Osteocyte (in vitro differentiated cells): ENCODE measurements at regions not wholly inside any gene's neighbourhood (a gene's known extent, or its start where the extent isn't known, plus 50 kb on each side); places are given as distances from the start of the nearest gene placed in this dataset.
"Not testable (repeated sequence)": the region's sequence is repeated elsewhere in the genome, so short reads cannot be mapped to it uniquely, and the experiment has no call there.

Experiments used
- DNase-seq: peaks from one replicate; pipeline ENCODE4 v3.0.0; 2021; ENCODE audit warnings: mixed read lengths; ENCODE audit not compliant: unreplicated experiment; ENCODE audit errors: extremely low spot score
- H3K27ac Mint-ChIP-seq: one replicate; pipeline ENCODE4 v1.8.0; 2021; ENCODE audit warnings: mild to moderate bottlenecking, mixed read lengths; ENCODE audit not compliant: unreplicated experiment
- H3K27me3 Mint-ChIP-seq: one replicate; pipeline ENCODE4 v1.8.0; 2021; ENCODE audit warnings: mixed read lengths; ENCODE audit not compliant: unreplicated experiment
- H3K36me3 Mint-ChIP-seq: one replicate; pipeline ENCODE4 v1.8.0; 2021; ENCODE audit warnings: mixed read lengths; ENCODE audit not compliant: unreplicated experiment
- H3K4me1 Mint-ChIP-seq: one replicate; pipeline ENCODE4 v1.8.0; 2021; ENCODE audit warnings: mixed read lengths; ENCODE audit not compliant: unreplicated experiment
- H3K4me3 Mint-ChIP-seq: one replicate; pipeline ENCODE4 v1.8.0; 2021; ENCODE audit warnings: mild to moderate bottlenecking, moderate library complexity, mixed read lengths; ENCODE audit not compliant: unreplicated experiment
- H3K9me3 Mint-ChIP-seq: one replicate; pipeline ENCODE4 v1.8.0; 2021; ENCODE audit warnings: mixed read lengths; ENCODE audit not compliant: unreplicated experiment
- TF ChIP-seq, protein P1 (sequence below): fragments of 200-600 bp; sonication (generic); IDR thresholded peaks from 2 replicates; pipeline ENCODE4 v1.5.0; 2021; ENCODE audit warnings: antibody characterized with exemption, mild to moderate bottlenecking, moderate library complexity

- H3K9me3 Mint-ChIP-seq: peaks cover 9% of the 10 kb centered on the region
Observed at GRCh38 chr15:26126819-26127387, 263.8 kb upstream of the ATP10A start.

GRCh38 chr15:26126070-26126469 is 262.9 kb upstream of the ATP10A start:
- no peak overlapping the region for H3K27ac Mint-ChIP-seq
- H3K27me3 Mint-ChIP-seq: peaks cover 6% of the 10 kb centered on the region
- H3K36me3 Mint-ChIP-seq: no peaks in the 10 kb centered on the region
- DNase-seq: no peak
- peaks cover 9% of the 10 kb centered on the region for H3K9me3 Mint-ChIP-seq
- TF ChIP-seq, protein P1, sequence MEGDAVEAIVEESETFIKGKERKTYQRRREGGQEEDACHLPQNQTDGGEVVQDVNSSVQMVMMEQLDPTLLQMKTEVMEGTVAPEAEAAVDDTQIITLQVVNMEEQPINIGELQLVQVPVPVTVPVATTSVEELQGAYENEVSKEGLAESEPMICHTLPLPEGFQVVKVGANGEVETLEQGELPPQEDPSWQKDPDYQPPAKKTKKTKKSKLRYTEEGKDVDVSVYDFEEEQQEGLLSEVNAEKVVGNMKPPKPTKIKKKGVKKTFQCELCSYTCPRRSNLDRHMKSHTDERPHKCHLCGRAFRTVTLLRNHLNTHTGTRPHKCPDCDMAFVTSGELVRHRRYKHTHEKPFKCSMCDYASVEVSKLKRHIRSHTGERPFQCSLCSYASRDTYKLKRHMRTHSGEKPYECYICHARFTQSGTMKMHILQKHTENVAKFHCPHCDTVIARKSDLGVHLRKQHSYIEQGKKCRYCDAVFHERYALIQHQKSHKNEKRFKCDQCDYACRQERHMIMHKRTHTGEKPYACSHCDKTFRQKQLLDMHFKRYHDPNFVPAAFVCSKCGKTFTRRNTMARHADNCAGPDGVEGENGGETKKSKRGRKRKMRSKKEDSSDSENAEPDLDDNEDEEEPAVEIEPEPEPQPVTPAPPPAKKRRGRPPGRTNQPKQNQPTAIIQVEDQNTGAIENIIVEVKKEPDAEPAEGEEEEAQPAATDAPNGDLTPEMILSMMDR: no peak
- no peak overlapping the region for H3K4me3 Mint-ChIP-seq
- H3K4me1 Mint-ChIP-seq: no peaks in the 10 kb centered on the region

More at GRCh38 chr15:26126819-26127387, 263.8 kb upstream of the ATP10A start:
- Mint-ChIP-seq H3K4me3 (no peak overlapping the region), H3K36me3 (no peaks in the 10 kb centered on the region), H3K4me1 (no peaks in the 10 kb centered on the region), H3K27me3 (peaks cover 8% of the 10 kb centered on the region), H3K27ac (no peak overlapping the region)
- TF ChIP-seq, protein P1: no peak
- DNase-seq: no peak

- TF ChIP-seq, protein P1: no peak
- Mint-ChIP-seq H3K4me3 (no peak overlapping the region), H3K4me1 (no peaks in the 10 kb centered on the region), H3K36me3 (no peaks in the 10 kb centered on the region), H3K9me3 (peaks cover 9% of the 10 kb centered on the region), H3K27me3 (peaks cover 6% of the 10 kb centered on the region), H3K27ac (no peak overlapping the region)
- no peak for DNase-seq
Observed at GRCh38 chr15:26125664-26126063, 262.5 kb upstream of the ATP10A start.

- peaks cover 4% of the 10 kb centered on the region for H3K9me3 Mint-ChIP-seq
- H3K4me3 Mint-ChIP-seq: no peak overlapping the region
- H3K4me1 Mint-ChIP-seq: no peaks in the 10 kb centered on the region
- TF ChIP-seq, protein P1: no peak
- no peak overlapping the region for H3K27ac Mint-ChIP-seq
- no peak for DNase-seq
- H3K27me3 Mint-ChIP-seq: no peaks in the 10 kb centered on the region
- no peaks in the 10 kb centered on the region for H3K36me3 Mint-ChIP-seq
Observed at GRCh38 chr15:26119322-26119721, 256.2 kb upstream of the ATP10A start.

DNA sequence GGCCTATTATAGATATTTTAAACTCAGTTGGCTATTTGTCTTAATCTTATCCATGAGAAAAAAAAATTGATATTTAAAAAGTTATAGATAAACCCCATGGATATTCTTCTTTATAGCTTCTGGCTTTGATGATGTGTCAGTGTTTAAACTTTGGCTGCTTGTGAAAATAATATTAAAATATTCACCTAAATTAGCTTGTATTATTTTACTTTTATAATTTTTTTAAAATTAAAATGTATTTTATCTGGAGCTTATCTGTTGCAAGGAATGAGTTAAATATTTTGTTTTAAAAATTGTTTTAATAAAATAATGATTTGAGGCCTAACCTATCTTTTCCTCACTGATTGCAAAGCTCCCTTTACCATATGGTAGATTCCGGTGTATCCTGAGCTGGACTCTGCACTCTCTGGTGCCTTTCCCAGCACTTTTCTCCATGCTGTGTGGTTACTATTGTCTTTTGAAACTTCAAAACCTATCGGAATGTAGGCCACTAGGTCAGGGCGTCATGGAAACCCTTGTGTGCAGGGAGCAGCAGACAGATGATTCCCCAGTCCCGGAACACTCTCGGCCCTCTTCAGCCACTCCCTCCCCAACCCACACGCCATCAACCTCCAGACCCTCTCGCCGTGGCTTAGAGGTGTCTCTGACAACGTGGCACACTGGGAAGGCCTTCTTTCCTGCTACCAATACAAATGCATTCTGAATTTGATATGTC is 252.3 kb upstream of the ATP10A start:
- TF ChIP-seq, protein P1: no peak
- H3K4me3 Mint-ChIP-seq: no peak overlapping the region

GRCh38 chr15:26114128-26114527 is 251.0 kb upstream of the ATP10A start:
- not testable (repeated sequence) for H3K27ac Mint-ChIP-seq, H3K27me3 Mint-ChIP-seq, H3K36me3 Mint-ChIP-seq, H3K4me1 Mint-ChIP-seq, H3K9me3 Mint-ChIP-seq, H3K4me3 Mint-ChIP-seq, DNase-seq

More for the DNA sequence above, 252.3 kb upstream of the ATP10A start:
- Mint-ChIP-seq H3K36me3 (no peaks in the 10 kb centered on the region), H3K9me3 (no peaks in the 10 kb centered on the region), H3K27me3 (no peaks in the 10 kb centered on the region), H3K4me1 (no peaks in the 10 kb centered on the region), H3K27ac (no peak overlapping the region)
- DNase-seq: no peak
